SK-N-SH (cell line): ENCODE measurements at regions not wholly inside any gene's neighbourhood (a gene's known extent, or its start where the extent isn't known, plus 50 kb on each side); places are given as distances from the start of the nearest gene placed in this dataset.

Experiments
- CTCF ChIA-PET: fragments of 300-600, 350-600 bp; formaldehyde crosslinking; extraction: SDS; loops from one replicate; lab custom pipeline; 2021; lab: Yijun Ruan, JAX
- POLR2A ChIA-PET: fragments of 350-600 bp; sonication (Branson Sonifier 250); formaldehyde crosslinking; extraction: SDS; loops from one replicate; lab custom pipeline; 2020; ENCODE audit warnings: antibody characterized with exemption, inconsistent platforms; lab: Yijun Ruan, JAX
- DNase-seq: peaks from one replicate; pipeline ENCODE4 v3.0.0; 2012
- H2AFZ ChIP-seq: fragments of 200-600 bp; sonication (generic); 2 replicates; pipeline ENCODE4 v1.8.1; 2016; ENCODE audit warnings: antibody characterized with exemption, mild to moderate bottlenecking, low read depth
- H3F3A ChIP-seq: fragments of 200-600 bp; sonication (generic); replicated peaks from 2 replicates; pipeline ENCODE3; 2016; ENCODE audit warnings: antibody characterized with exemption, mild to moderate bottlenecking; ENCODE audit not compliant: insufficient read depth
- H3K27ac ChIP-seq, 2 experiments: fragments of 200-500 bp in 1 of 2; fragments of 200-600 bp in 1 of 2; sonication (Bioruptor generic) in 1 of 2; sonication (generic), shearing (Covaris generic) in 1 of 2; 2 replicates each; pipeline versions ENCODE4 v1.5.1 to v1.6.1; 2014 to 2016; ENCODE audit warnings: low read depth in 2 of 2, inconsistent platforms in 1 of 2, low read length in 1 of 2, mild to moderate bottlenecking in 1 of 2, mixed read lengths in 1 of 2
- H3K27me3 ChIP-seq: fragments of 200-600 bp; sonication (generic), shearing (Covaris generic); 2 replicates; pipeline ENCODE4 v1.6.1; 2016; ENCODE audit warnings: mixed run types; ENCODE audit not compliant: insufficient read depth
- H3K36me3 ChIP-seq, 2 experiments: fragments of 200-500 bp in 1 of 2; fragments of 200-600 bp in 1 of 2; sonication (Bioruptor generic) in 1 of 2; sonication (generic) in 1 of 2; replicated peaks in 1 of 2; 2 replicates each; pipeline versions ENCODE3 to v1.5.1; 2014 to 2016; ENCODE audit warnings: low read length in 1 of 2, mild to moderate bottlenecking in 1 of 2; ENCODE audit not compliant: insufficient read depth in 2 of 2, control insufficient read depth in 1 of 2
- H3K4me1 ChIP-seq, 2 experiments: fragments of 200-500 bp in 1 of 2; fragments of 200-600 bp in 1 of 2; sonication (Bioruptor generic) in 1 of 2; sonication (generic), shearing (Covaris generic) in 1 of 2; 2 replicates each; pipeline versions ENCODE4 v1.5.1 to v1.6.1; 2014 to 2016; ENCODE audit warnings: low read depth in 1 of 2, low read length in 1 of 2, mixed run types in 1 of 2; ENCODE audit not compliant: insufficient read depth in 2 of 2, control insufficient read depth in 1 of 2
- H3K4me2 ChIP-seq: fragments of 200-600 bp; sonication (generic), shearing (Covaris generic); 2 replicates; pipeline ENCODE4 v1.6.1; 2017; ENCODE audit warnings: mixed run types
- H3K4me3 ChIP-seq, 2 experiments: fragments of 200-500 bp in 1 of 2; fragments of 200-600 bp in 1 of 2; sonication (Bioruptor generic) in 1 of 2; sonication (generic), shearing (Covaris generic) in 1 of 2; 2 replicates each; pipeline versions ENCODE4 v1.5.1 to v1.8.1; 2014 to 2016; ENCODE audit warnings: low read depth in 2 of 2, inconsistent platforms in 1 of 2, low read length in 1 of 2, mild to moderate bottlenecking in 1 of 2, mixed read lengths in 1 of 2, moderate library complexity in 1 of 2
- H3K79me2 ChIP-seq: fragments of 200-600 bp; sonication (generic); 2 replicates; pipeline ENCODE4 v1.8.1; 2017; ENCODE audit warnings: mild to moderate bottlenecking; ENCODE audit not compliant: insufficient read depth
- H3K9ac ChIP-seq: fragments of 200-600 bp; sonication (generic); 2 replicates; pipeline ENCODE4 v1.6.1; 2017; ENCODE audit warnings: mixed run types
- H3K9me2 ChIP-seq: fragments of 200-600 bp; sonication (generic); 2 replicates; pipeline ENCODE4 v1.6.1; 2017; ENCODE audit warnings: mixed run types
- H3K9me3 ChIP-seq: fragments of 200-600 bp; sonication (generic); 2 replicates; pipeline ENCODE4 v1.6.1; 2017; ENCODE audit warnings: mixed run types, mild to moderate bottlenecking, moderate library complexity
- H4K20me1 ChIP-seq: fragments of 200-600 bp; sonication (generic); 2 replicates; pipeline ENCODE4 v1.6.1; 2017; ENCODE audit warnings: mild to moderate bottlenecking, mixed run types; ENCODE audit not compliant: insufficient read depth
- CHD2 ChIP-seq: fragments of 150-350 bp; IDR thresholded peaks from 2 replicates; pipeline ENCODE4 v1.6.1; 2018; ENCODE audit warnings: low read length; ENCODE audit not compliant: partially characterized antibody
- CTCF ChIP-seq: fragments of 200-600 bp; sonication (generic); IDR thresholded peaks from 2 replicates; pipeline ENCODE4 v1.6.1; 2017; ENCODE audit warnings: antibody characterized with exemption, mild to moderate bottlenecking, moderate library complexity
- ELF1 ChIP-seq: IDR thresholded peaks from 2 replicates; pipeline ENCODE4 v1.4.0; 2012
- FOSL2 ChIP-seq: IDR thresholded peaks from 2 replicates; pipeline ENCODE4 v1.4.0; 2012; ENCODE audit warnings: low read depth, mild to moderate bottlenecking, moderate library complexity, borderline replicate concordance
- GATA2 ChIP-seq: sonication (generic); formaldehyde crosslinking; IDR thresholded peaks from 2 replicates; pipeline ENCODE4 v1.5.0; 2020; ENCODE audit warnings: mild to moderate bottlenecking, missing genetic modification reagents
- NFIC ChIP-seq: IDR thresholded peaks from 2 replicates; pipeline ENCODE4 v1.4.0; 2012; ENCODE audit warnings: borderline replicate concordance
- NRF1 ChIP-seq: IDR thresholded peaks from 2 replicates; pipeline ENCODE4 v1.6.1; 2012; ENCODE audit warnings: low read depth, mild to moderate bottlenecking, low read length
- PBX3 ChIP-seq: IDR thresholded peaks from 2 replicates; pipeline ENCODE4; 2012
- POLR2AphosphoS5 ChIP-seq: IDR thresholded peaks from 2 replicates; pipeline ENCODE4 v1.6.1; 2012; ENCODE audit warnings: low read depth, low read length
- RAD21 ChIP-seq: IDR thresholded peaks from 2 replicates; pipeline ENCODE4 v1.6.1; 2012; ENCODE audit warnings: mild to moderate bottlenecking, low read length
- RCOR1 ChIP-seq: fragments of 150-350 bp; IDR thresholded peaks from 2 replicates; pipeline ENCODE4 v1.6.1; 2017; ENCODE audit warnings: antibody characterized with exemption, low read length
- RXRA ChIP-seq: IDR thresholded peaks from 2 replicates; pipeline ENCODE4 v1.4.0; 2012; ENCODE audit warnings: low read depth, mild to moderate bottlenecking, borderline replicate concordance
- SMC3 ChIP-seq: IDR thresholded peaks from 2 replicates; pipeline ENCODE4 v1.6.1; 2012; ENCODE audit warnings: low read depth, low read length, improper control_type of control experiment
- USF1 ChIP-seq: IDR thresholded peaks from 2 replicates; pipeline ENCODE4 v1.4.0; 2012; ENCODE audit warnings: low read depth, borderline replicate concordance
- WGBS: methylation state at CpG from one replicate; pipeline ENCODE4 v1.1.6; 2017; ENCODE audit warnings: low lambda C conversion rate; 5-methylcytosine and 5-hydroxymethylcytosine counted together

- no peaks in the 10 kb centered on the region for H3K4me1 ChIP-seq
- no peak for DNase-seq
- TF ChIP-seq CTCF = no peak
- no peak for TF ChIP-seq USF1
- no peak for TF ChIP-seq GATA2
- no peak for TF ChIP-seq POLR2AphosphoS5
- no peak for TF ChIP-seq SMC3
- TF ChIP-seq RAD21 = no peak
- TF ChIP-seq ELF1 = no peak
- no peak for TF ChIP-seq CHD2
- TF ChIP-seq PBX3 = no peak
- no peak overlapping the region for H2AFZ ChIP-seq
- POLR2A ChIA-PET = no interaction called here
- H3F3A ChIP-seq = no peaks in the 10 kb centered on the region
- no peak overlapping the region for H3K9ac ChIP-seq
- no peak overlapping the region for H3K27ac ChIP-seq
- H3K36me3 ChIP-seq = no peaks in the 10 kb centered on the region
- no peak overlapping the region for H3K4me2 ChIP-seq
- CTCF ChIA-PET = no interaction called here
- H3K4me3 ChIP-seq = no peak overlapping the region
- H4K20me1 ChIP-seq = no peaks in the 10 kb centered on the region
- H3K9me3 ChIP-seq = no peaks in the 10 kb centered on the region
- no peaks in the 10 kb centered on the region for H3K9me2 ChIP-seq
- H3K79me2 ChIP-seq = no peaks in the 10 kb centered on the region
- no peaks in the 10 kb centered on the region for H3K27me3 ChIP-seq
Observed at GRCh38 chr17:70976447-70976846, 807.1 kb downstream of the KCNJ2 start.

- Histone ChIP-seq H3K36me3 (no peaks in the 10 kb centered on the region), H3K79me2 (no peaks in the 10 kb centered on the region), H3K9me2 (no peaks in the 10 kb centered on the region), H3K4me1 (no peaks in the 10 kb centered on the region; a peak in 1 of 4 replicates), H3K27ac (no peak overlapping the region), H4K20me1 (no peaks in the 10 kb centered on the region), H3K9ac (no peak overlapping the region), H3K4me2 (no peak overlapping the region), H3K4me3 (no peak overlapping the region), H3K9me3 (no peaks in the 10 kb centered on the region), H3F3A (no peaks in the 10 kb centered on the region), H2AFZ (no peak overlapping the region), H3K27me3 (no peaks in the 10 kb centered on the region)
- WGBS = 49% methylated on average over 3 of the region's 3 CpGs
- DNase-seq = no peak
- POLR2A ChIA-PET = no interaction called here
- TF ChIP-seq NRF1 = no peak
- TF ChIP-seq FOSL2 = no peak
- no peak for TF ChIP-seq RCOR1
- no peak for TF ChIP-seq NFIC
- TF ChIP-seq RXRA = no peak
- CTCF ChIA-PET = interaction anchor here (1.6 kb wide), 1 partner anchor 8 kb away, joined by 3 read pairs; no protein-coding TSS in a partner anchor
Observed at GRCh38 chr17:70984873-70985272, 815.5 kb downstream of the KCNJ2 start.
